ENCODE measurements at regions not wholly inside any gene's neighbourhood (a gene's known extent, or its start where the extent isn't known, plus 50 kb on each side); places are given as distances from the start of the nearest gene placed in this dataset.

- no peak for DNase-seq (ENCODE audit: low read depth)
- no peak overlapping the region for H3K4me3 ChIP-seq (ENCODE audit: low read depth, low read length)
- TF ChIP-seq, protein P1, sequence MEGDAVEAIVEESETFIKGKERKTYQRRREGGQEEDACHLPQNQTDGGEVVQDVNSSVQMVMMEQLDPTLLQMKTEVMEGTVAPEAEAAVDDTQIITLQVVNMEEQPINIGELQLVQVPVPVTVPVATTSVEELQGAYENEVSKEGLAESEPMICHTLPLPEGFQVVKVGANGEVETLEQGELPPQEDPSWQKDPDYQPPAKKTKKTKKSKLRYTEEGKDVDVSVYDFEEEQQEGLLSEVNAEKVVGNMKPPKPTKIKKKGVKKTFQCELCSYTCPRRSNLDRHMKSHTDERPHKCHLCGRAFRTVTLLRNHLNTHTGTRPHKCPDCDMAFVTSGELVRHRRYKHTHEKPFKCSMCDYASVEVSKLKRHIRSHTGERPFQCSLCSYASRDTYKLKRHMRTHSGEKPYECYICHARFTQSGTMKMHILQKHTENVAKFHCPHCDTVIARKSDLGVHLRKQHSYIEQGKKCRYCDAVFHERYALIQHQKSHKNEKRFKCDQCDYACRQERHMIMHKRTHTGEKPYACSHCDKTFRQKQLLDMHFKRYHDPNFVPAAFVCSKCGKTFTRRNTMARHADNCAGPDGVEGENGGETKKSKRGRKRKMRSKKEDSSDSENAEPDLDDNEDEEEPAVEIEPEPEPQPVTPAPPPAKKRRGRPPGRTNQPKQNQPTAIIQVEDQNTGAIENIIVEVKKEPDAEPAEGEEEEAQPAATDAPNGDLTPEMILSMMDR (IDR thresholded peaks at IDR 0.05; ENCODE audit: insufficient read depth, low read depth, low read length), result no peak
Observed at GRCh38 chr11:119783466-119784400, 54.7 kb upstream of the NECTIN1 start.

DNA sequence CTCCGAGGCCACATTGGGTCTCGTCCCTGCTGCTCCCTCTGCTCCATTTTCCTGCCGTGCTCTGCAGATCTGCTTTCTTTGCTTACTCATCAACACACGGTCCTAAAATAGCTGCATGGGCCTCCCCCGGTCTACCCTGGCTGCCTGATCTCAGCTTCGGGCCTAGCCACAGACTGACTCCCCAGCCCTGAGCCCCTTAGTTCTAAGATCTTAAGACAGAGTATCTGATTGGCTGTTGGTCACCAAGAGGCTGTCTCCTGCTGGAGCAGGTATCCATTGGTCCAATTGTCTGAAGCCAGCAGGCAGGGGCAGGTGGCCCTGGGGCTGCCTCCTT, 53.7 kb upstream of the NECTIN1 start:
- no peak overlapping the region for H3K4me3 ChIP-seq (ENCODE audit: low read depth, low read length)
- DNase-seq (ENCODE audit: low read depth), result no peak
- TF ChIP-seq, protein P1 (IDR thresholded peaks at IDR 0.05; ENCODE audit: insufficient read depth, low read depth, low read length), result no peak

DNA sequence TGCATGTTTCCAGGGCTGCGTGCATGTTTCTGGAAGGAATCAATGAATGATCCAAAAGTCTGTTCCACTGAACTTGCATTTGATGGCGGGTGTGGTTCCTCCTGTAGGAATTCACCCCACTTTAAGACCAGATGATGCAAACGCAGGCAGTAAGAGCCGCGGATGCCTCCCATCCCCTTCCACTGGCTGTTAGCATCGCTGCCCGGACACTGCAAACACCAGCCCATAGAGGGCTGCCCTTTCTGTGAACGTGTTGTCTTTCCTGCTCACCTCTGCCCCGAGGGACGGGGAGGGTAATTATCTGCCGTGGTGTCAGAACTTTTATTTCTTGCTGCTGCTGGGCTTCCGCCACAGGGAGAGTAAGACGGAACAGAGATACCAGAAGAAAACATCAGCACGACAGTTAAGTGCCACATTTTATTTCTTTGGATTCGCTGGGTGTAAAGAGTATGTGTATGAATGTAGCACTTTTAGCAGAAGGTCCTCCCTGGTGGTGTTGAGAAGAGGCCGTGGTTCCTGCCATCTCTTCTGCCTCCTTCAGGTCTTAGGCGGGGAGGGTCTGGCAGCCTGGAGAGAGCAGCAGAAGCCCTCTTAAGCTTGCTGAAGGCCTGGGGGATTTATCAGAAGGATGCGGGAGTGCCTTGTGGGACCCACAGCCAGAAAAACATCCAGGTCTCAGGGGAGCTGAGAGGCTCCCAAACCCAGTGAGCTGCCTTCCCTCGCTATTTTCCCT, 53.2 kb upstream of the NECTIN1 start:
- no peak overlapping the region for H3K4me3 ChIP-seq (ENCODE audit: low read depth, low read length)
- no peak for DNase-seq (ENCODE audit: low read depth)
- TF ChIP-seq, protein P1 (IDR thresholded peaks at IDR 0.05; ENCODE audit: insufficient read depth, low read depth, low read length), result no peak

DNA sequence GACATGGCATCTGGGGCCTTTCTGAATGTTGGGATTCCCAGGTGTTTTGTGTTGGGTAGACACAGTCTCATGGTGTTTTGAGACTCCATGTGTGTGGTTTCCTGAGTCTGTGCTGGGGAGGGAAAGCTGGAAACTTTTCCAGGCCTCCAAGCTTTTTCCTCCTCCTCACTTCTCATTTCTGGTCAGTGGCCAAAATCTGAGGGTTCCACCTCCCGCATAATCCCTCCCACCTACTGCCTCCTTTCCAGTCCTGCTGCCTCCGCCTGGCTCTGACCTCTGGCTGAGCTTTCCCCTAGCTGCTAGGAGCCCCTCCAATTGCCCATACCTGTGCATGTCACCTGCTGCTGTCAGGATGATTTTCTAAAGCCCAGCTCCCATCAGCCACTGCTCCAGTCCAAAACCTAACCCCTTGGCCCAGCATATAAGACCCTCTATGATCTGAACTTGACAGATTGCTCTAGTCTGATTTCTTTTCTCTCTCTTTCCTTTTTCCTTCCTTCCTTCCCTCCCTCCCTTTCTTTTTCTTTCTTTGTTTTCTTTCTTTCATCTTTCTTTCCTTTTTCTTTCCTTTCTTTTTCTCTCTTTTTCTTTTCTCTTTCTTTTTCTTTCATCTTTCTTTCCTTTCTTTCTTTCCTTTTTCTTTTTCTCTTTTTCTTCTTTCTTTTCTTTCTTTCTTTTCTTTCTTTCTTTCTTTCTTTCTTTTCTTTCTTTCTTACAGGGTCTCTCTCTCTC, 51.4 kb upstream of the NECTIN1 start:
- no peak overlapping the region for H3K4me3 ChIP-seq (ENCODE audit: low read depth, low read length)
- no peak for DNase-seq (ENCODE audit: low read depth)
- TF ChIP-seq, protein P1 (IDR thresholded peaks at IDR 0.05; ENCODE audit: insufficient read depth, low read depth, low read length), result no peak

DNA sequence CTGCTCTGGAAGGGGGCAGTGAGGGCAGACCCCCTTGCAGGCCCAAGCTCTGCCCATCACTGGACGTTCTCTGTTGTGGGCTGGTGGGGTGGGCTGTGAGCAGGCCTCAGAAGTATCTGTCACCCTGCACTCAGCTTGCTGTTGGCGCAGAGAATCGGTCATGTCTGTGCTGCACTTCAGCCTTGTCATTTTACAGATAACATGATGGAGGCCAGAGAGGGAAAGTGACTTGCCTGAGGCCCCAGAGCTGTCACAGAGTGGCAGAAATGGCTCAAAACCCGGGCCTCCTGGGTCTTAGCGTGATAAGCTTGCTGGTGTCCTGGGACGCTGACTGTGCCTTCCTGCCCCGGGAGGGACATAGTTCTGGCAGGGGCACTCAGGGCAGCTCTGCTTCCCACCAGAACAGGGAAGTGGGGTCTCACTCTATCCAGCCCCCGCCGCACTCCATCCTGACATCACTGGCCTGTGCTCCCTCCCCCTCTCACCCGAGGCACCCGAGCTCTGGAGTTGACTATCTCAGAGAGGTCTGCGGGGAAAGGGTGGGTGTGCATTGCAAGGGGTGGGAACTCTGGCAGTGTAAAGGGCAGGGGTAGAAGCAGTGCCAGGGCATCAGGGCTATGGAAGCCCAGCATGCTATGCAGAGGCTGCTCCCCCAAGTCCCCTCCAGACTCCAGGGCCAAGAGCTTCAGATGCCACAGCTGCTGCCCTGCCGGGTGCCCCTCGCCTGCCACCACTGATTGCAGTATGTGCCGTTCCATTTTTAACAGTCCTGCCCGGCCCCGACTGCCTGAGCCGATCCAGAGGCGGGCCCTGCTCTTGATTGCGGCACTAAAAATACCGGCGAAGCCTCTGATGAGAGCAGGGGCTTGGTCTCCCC, 50.4 kb upstream of the NECTIN1 start:
- no peak overlapping the region for H3K4me3 ChIP-seq (ENCODE audit: low read depth, low read length)
- no peak for DNase-seq (ENCODE audit: low read depth)
- TF ChIP-seq, protein P1 (IDR thresholded peaks at IDR 0.05; ENCODE audit: insufficient read depth, low read depth, low read length), result no peak
